ENCODE measurements at regions not wholly inside any gene's neighbourhood (a gene's known extent, or its start where the extent isn't known, plus 50 kb on each side); places are given as distances from the start of the nearest gene placed in this dataset.

- TF ChIP-seq, protein P1, sequence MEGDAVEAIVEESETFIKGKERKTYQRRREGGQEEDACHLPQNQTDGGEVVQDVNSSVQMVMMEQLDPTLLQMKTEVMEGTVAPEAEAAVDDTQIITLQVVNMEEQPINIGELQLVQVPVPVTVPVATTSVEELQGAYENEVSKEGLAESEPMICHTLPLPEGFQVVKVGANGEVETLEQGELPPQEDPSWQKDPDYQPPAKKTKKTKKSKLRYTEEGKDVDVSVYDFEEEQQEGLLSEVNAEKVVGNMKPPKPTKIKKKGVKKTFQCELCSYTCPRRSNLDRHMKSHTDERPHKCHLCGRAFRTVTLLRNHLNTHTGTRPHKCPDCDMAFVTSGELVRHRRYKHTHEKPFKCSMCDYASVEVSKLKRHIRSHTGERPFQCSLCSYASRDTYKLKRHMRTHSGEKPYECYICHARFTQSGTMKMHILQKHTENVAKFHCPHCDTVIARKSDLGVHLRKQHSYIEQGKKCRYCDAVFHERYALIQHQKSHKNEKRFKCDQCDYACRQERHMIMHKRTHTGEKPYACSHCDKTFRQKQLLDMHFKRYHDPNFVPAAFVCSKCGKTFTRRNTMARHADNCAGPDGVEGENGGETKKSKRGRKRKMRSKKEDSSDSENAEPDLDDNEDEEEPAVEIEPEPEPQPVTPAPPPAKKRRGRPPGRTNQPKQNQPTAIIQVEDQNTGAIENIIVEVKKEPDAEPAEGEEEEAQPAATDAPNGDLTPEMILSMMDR (IDR thresholded peaks at IDR 0.05) = no peak
- no peak for TF ChIP-seq POLR2A (IDR thresholded peaks at IDR 0.05)
- TF ChIP-seq EP300 (IDR thresholded peaks at IDR 0.05) = no peak
- TF ChIP-seq POLR2AphosphoS5 (IDR thresholded peaks at IDR 0.05) = no peak
Observed at GRCh38 chr4:188911707-188912106, 772.5 kb downstream of the TRIML1 start.

Data from gastroesophageal sphincter (tissue), 3 donors.